GM12892 (cell line): ENCODE measurements at regions not wholly inside any gene's neighbourhood (a gene's known extent, or its start where the extent isn't known, plus 50 kb on each side); places are given as distances from the start of the nearest gene placed in this dataset.

Source experiments
- DNase-seq: peaks from one replicate; pipeline ENCODE4 v3.0.0; 2011; ENCODE audit not compliant: insufficient read length
- FAIRE-seq: peaks from 2 replicates; lab custom pipeline; 2011; peaks lifted over from hg19 to GRCh38; lab: Jason Lieb, UNC
- POLR2A ChIP-seq: IDR thresholded peaks from 2 replicates; pipeline ENCODE4 v1.6.1; 2011; ENCODE audit warnings: low read depth, low read length, control low read depth
- POLR2AphosphoS5 ChIP-seq: IDR thresholded peaks from 2 replicates; pipeline ENCODE4 v1.6.1; 2011; ENCODE audit warnings: low read depth, low read length, control low read depth
- TAF1 ChIP-seq: IDR thresholded peaks from 2 replicates; pipeline ENCODE4 v1.6.1; 2011; ENCODE audit warnings: low read depth, mild to moderate bottlenecking, control low read depth, low read length, borderline replicate concordance

DNA sequence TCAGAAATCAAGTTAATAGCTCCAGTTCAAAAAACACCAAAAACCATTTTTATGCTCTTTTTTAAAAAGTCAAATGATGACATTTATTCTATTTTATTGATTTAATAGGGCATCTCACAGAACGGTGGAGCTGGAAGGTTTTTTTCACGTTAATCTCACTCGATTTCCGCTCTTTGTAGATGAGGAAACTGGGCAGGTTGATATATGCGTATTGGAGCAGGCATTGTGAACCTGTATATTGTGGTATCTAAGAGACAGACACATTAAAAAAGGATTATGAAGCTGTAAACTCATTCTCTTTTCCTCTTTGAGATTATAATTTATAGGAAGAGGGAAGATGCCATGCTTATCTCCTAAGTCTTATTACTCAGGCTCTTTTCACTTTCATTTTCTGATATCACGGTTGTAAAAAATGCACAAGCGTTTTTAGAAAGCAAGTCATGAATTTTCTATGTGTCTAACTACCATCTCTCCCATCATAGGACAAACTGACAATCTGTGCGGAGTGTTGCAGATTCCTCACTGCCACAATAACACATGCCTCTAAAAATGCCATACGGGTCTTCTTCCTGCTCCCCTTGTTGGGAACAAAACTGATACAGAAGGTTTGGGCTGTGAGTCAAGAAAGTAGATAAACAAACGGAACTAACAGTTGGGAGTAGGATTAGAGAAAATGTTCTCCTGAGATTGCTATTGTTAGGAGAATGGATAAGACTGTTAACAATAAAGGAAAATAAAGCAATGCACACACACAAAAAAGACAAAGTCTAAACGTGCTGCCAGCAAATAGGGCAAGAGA, 1997.7 kb downstream of the MAT2B start:
- DNase-seq, result no peak
- FAIRE-seq, result no peak
- no peak for TF ChIP-seq POLR2A

DNA sequence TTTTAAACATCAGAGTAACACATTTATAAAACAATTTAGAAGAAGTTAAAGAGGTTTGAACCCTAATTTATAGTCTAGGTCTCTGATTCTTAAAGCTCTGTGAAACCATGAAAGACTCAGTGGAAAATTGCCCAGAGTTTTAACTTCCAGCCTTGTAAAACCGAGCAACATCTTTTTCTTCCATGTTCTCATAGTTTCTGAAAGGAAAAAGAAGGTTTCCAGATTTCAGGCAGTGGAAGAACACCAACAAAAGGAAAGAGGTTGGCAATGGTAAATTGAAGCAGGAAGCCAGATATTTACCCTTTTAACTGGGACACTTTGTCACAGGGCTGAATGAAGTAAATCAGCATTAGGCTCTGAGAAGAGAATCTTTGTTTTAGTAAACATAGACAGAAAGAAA, 1999.3 kb downstream of the MAT2B start:
- TF ChIP-seq TAF1, result no peak
- no peak for TF ChIP-seq POLR2A
- TF ChIP-seq POLR2AphosphoS5, result no peak
- DNase-seq (no peak), FAIRE-seq (no peak)

DNA sequence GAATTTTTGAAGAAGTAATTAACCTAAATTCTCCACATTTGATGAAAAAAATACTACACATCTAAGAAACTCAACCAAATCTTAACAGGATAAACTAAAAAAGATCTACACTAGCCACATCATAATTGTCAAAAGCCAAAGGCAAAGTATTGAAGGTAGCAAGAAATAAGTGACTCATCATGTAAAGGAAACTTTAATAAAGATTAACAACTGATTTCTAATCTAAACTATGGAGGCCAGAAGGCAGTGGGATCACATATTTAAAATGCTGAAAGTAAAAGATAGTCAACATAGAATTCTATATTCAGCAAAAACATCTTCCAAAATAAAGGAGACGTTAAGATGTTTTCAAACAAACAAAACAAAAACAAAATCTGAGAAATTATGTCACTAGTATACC, 2002.9 kb downstream of the MAT2B start:
- FAIRE-seq (no peak), DNase-seq (no peak)
- no peak for TF ChIP-seq POLR2A
- TF ChIP-seq POLR2AphosphoS5, result no peak
- no peak for TF ChIP-seq TAF1

DNA sequence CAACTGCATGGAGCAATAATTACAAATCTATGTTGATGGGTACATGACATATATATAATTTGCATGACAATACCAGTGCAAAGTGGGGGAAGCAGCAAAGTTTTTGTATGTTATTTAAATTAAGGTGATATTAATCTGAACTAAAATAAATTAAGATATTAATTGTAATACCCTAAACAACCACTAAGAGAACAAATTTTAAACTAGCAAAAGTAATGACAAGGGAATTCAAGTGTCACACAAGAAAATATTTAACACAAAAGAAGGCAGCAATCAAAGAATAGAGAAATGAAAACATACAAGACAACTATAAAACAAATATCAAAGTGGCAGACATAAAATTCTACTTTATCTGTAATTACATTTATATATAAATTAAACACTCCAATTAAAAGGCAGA, 2003.4 kb downstream of the MAT2B start:
- DNase-seq (no peak), FAIRE-seq (no peak)
- TF ChIP-seq TAF1, result no peak
- no peak for TF ChIP-seq POLR2AphosphoS5
- no peak for TF ChIP-seq POLR2A

DNA sequence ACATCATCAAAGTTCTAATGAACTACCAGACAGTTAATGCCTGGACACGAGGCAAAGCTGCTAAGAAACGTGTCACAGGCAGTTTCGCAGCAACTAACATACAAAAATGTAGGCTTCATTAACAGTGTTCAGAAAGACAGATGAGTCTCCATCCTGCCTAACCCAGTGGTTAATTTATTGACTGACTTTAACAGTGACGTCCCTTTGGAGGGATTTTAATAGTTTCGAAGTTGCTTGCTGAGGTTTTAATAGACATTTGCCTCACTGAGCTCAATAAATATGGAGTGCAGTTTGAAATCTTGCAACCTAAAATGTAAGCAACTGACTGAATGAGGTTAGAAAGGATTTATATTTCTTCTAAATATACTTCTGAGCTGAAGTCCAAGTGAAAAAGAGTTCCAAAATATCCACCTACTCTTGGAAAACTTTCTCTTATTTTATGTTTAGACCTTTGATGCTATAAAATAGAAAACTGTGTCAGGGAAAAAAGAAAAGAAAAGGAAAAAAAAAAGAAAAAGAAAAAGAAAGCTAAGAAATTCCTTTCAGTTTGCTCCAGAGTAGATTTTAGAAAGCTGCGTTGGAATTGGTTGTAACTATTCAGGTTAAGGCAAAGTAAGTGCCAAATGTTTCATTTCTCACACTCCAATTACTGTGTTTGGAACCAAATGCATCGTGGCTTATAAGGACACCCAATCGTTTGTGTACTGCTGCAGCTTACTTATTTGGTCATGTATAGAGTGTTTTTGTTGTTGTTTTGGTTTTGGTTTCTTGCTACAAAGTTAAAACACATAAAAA, 2016.6 kb downstream of the MAT2B start:
- FAIRE-seq (no peak), DNase-seq (no peak)

DNA sequence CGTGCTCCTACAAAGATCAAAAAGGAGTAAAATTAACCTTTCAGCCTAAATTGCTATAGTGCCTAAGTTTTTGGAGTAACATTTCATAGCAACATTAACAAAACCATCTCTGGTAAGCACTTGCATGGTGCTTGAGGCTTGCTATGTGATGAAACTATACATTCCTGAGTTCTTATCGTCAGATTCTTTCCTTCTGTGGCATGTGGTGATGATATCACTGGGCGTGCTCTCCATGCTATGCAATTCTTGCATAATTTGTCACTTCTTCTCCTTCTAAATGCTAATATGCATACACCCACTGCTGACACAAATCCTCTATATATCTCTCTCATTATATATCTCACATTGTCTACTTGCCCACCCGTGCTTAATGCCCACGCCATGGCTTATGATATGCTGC, 2019.9 kb downstream of the MAT2B start:
- FAIRE-seq (no peak), DNase-seq (no peak)
- TF ChIP-seq POLR2AphosphoS5 (no peak), POLR2A (no peak), TAF1 (no peak)

More for the DNA sequence above, 2016.6 kb downstream of the MAT2B start:
- TF ChIP-seq POLR2AphosphoS5 (no peak), TAF1 (no peak), POLR2A (no peak)

DNA sequence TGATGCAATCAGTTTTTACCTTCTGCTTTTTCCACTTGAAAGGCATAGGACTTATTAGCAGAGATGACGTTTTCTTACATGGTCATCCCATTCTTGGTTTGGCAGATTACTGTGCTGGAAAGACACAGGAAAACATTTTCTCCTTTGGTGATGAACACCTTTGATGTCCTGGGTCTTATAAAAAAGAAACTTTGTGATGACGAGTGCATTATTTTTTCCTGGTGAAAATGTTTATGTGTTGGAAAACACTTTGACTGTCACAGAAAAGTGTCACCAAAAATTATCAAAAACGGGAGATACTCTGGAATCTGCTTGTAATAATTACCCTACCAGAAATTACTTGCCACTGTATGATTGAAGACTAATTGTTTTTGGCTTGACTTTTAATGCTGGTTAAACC, 2020.9 kb downstream of the MAT2B start:
- no peak for DNase-seq
- FAIRE-seq, result no peak
- no peak for TF ChIP-seq POLR2A
- TF ChIP-seq TAF1, result no peak
- no peak for TF ChIP-seq POLR2AphosphoS5

DNA sequence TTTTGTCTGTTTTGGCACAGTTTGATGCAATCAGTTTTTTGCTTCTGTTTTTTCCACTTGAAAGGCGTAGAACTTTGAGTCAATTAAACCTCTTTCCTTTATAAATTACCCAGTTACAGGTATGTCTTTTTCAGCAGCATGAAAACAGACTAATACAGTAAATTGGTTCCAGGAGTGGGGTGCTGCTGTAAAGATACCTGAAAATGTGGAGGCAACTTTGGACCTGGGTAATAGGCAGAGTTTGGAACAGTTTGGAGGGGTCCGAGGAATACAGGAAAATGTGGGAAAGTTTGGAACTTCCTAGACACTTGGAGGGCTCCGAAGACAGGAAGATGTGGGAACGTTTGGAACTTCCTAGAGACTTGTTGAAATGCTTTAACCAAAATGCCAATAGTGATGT, 2022.2 kb downstream of the MAT2B start:
- no peak for FAIRE-seq
- DNase-seq, result no peak
- TF ChIP-seq TAF1, result no peak
- no peak for TF ChIP-seq POLR2A
- TF ChIP-seq POLR2AphosphoS5, result no peak

DNA sequence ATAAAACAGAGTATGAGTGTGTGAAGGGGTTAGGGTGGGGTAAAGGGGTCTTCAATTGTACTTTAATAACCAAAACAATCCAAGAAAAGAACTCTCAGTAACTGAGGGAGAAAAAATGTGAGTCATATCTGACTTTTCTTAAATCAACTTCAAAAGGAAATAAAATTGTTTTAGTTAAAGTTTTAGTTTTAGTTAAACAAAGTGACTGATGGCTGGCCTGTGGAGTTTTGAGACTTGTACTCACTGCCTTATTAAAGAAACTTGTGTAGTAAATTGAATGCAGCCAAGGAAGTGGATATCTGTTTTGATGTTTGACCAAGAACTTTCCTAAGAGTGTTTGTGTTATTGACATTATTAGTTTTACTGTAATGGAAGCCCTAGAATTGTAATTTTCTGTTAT, 2032.6 kb downstream of the MAT2B start:
- FAIRE-seq (no peak), DNase-seq (no peak)
- no peak for TF ChIP-seq TAF1
- TF ChIP-seq POLR2AphosphoS5, result no peak
- TF ChIP-seq POLR2A, result no peak

DNA sequence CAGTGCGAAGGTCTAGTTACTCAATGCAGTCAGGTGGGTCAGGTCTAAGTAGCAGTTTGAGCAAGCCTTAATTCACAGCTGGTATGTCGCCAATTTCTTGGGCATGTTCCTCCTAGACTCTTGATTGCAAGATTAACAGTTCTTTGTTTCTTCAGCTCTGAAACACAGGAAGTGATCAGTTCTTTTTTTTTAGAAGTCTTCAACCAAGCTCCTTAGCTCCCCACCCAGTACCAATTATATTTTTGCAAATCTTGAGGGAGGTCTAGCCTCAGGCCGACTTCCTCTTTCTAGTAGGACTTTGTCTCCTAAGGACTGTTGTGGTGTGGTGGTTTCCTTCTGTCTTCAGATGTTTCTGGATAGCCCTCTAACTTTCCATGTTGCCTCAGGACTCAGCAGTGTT, 2054.2 kb downstream of the MAT2B start:
- DNase-seq (no peak), FAIRE-seq (no peak)
- TF ChIP-seq POLR2AphosphoS5 (no peak), TAF1 (no peak), POLR2A (no peak)

DNA sequence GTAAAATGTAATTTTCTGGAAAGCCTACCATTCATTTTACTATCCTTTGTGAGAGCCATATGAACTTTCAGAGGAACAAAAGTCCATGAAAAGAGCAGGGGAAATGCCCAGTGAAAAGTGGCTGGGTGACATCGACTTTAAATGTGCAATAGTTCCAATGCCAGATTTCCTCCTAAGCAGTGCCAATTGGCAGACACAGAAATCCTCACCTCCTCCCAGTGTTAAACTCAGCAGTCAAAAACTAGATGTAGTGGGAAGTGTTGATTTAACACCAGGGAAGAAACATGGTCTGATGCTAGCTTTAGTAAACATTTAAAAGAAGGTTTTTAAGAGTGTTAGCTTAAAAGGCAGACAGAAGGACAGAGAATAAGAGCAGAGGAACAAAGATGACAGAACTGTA, 2055.2 kb downstream of the MAT2B start:
- TF ChIP-seq TAF1 (no peak), POLR2AphosphoS5 (no peak), POLR2A (no peak)
- DNase-seq (no peak), FAIRE-seq (no peak)

DNA sequence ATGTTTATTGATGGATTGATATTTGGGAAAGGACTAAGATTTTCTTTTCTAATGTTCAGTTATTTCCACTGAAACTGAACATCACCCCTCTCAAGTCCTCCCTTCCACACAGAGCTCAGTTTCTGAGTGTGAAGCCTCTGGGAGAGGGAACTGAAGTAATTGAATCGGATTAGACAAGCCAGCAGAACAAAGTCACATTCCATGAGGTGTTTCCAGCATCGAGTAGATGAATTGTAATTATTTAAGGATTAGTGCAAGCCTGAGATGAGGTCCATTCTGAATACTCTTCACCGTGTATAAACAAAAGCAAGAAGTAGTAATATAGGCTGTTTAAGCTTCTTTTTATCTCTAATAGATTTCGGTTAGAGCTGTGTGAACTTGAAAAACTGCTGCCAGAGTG, 2060.5 kb downstream of the MAT2B start:
- FAIRE-seq (no peak), DNase-seq (no peak)
- no peak for TF ChIP-seq POLR2A
- TF ChIP-seq POLR2AphosphoS5, result no peak
- TF ChIP-seq TAF1, result no peak

DNA sequence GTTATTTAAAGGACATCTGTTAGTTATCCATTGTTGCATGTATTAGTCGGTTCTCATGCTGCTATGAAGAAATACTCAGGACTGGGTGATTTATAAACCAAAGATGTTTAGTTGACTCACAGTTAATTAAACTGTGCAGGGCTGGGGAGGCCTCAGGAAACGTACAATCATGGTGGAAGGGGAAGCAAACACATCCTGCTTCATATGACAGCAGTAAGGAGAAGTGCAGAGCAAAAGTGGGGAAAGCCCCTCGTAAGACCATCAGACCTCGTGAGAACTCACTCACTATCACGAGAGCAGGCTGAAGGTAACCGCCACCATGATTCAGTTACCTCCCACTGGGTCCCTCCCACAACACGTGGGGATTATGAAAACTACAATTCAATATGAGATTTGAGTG, 2064.1 kb downstream of the MAT2B start:
- FAIRE-seq (no peak), DNase-seq (no peak)
- TF ChIP-seq POLR2AphosphoS5 (no peak), POLR2A (no peak), TAF1 (no peak)
